Hematopoietic multipotent progenitor cell (in vitro differentiated cells): ENCODE measurements at regions not wholly inside any gene's neighbourhood (a gene's known extent, or its start where the extent isn't known, plus 50 kb on each side); places are given as distances from the start of the nearest gene placed in this dataset.

Experiments
- DNase-seq, 3 donors: peaks; one replicate each; pipeline ENCODE4 v3.0.0-alpha.2; 2011 to 2015; ENCODE audit warnings: low read depth in 2 of 3, low spot score in 2 of 3

GRCh38 chr11:111098091-111098490, 147.4 kb upstream of the POU2AF2 start:
- DNase-seq = no peak

GRCh38 chr11:111097191-111097590, 148.3 kb upstream of the POU2AF2 start:
- peak in 2 of 3 donors; percentile 5 to 38 for DNase-seq

DNA sequence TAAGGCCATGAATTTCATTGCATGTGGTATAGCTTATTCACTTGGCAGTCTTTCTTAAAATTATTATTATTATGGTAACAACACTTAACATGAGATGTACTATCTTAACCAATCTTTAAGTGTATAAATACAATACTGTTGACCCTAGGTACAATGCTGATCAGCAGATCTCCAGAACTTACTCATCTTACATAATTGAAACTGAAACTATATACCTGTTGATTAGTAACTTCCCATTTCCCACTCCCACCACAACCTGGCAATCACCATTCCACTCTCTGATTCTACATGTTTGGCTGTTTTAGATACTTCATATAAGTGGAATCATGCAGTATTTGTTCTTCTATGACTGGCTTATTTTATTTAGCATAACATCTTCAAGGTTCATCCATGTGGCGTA, 150.2 kb upstream of the POU2AF2 start:
- no peak for DNase-seq

GRCh38 chr11:111093061-111093460, 152.5 kb upstream of the POU2AF2 start:
- no peak for DNase-seq

DNA sequence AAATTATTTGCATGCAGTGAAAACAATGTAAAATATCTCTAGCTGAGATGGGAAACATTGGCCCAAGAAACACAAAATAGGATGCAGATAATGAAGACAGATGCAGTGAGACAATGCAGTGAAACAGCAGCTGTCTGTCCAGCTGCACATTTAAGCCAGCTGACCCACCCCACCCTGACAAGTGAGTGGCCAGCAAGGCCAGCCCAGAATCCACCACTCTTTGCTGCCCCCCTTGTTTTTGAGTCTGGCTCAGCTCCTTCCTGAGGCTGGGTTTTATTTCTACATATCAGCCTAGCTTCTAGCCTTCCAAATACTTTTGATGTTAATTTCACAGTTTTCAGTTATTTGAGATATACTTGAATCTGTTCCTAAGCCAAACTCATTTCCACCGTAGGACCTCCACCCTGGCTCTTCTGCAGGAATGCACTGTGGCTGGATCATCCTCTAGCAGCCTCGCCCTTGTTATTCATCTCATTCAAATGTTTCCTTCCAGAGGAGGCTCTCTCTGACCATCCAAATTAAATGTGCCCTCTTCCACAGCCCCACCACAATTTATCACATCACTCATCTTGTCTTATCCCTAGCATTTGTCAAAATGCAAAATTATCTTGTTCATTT, 154.1 kb upstream of the POU2AF2 start:
- no peak for DNase-seq

DNA sequence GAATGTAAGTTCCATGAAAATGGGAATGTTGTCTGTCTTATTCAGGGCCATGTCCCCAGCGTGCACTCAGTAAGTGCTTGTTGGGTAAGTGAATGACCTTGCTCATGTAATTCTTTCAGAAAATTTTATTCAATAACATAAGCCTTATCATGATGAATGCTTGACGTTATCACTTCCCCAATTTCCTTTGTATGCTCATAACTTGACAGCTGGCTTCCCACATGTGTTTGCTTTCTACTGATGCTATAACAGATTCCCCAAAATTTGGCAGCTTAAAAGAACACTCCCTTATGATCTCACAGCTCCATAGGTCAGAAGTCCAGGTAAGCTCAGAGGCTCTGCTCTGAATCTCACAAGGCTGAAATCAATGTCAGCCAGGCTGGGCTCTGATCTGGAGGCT, 155.8 kb upstream of the POU2AF2 start:
- DNase-seq = peak in 1 of 3 donors; percentile 47

- DNase-seq = no peak
These were observed 156.6 kb upstream of the POU2AF2 start for GRCh38 chr11:111088847-111089355.

DNA sequence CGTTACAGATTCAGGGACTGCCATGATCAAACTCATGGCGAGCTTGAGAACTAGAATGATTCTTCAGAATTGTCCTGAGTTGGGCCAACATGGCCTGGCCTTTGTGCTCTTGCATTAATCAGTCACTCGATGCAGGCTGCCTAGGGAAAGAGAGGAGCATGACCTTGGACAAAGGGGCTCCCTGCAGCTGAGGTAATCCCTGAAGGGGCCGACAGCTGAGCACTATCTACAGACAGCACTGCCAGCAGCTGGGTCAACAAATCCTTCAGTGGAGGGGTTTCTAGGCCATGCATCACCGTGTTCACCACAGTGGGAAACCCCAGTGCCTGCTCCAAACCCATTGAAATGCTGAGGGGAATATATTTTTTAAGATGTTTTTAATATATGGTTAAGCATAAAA, 159.5 kb upstream of the POU2AF2 start:
- no peak for DNase-seq

- DNase-seq = no peak
These were observed 162.9 kb upstream of the POU2AF2 start for GRCh38 chr11:111082664-111083063.

DNA sequence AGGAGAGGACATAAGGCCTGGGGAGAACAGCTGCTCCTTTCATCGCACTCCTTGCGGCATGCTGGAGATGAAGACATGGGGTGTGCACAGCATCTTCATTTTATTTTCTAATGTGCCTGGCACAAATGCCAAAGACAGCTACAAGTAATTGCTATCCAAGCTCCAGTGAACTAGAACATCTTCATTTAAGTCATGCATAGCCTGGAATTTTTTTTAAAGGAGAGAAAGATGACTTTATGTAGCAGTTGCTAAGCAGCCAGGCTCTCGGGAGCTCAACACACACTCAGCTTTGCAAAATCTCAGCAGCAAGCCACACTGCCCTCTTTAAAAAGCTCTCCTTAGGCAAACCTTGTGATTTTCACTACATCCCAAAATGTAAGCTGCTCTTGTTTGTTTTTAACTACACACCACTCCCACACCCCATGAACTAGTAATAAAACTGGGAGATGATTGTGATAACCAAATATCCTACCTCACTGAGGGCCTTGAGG, 164.5 kb upstream of the POU2AF2 start:
- no peak for DNase-seq

DNA sequence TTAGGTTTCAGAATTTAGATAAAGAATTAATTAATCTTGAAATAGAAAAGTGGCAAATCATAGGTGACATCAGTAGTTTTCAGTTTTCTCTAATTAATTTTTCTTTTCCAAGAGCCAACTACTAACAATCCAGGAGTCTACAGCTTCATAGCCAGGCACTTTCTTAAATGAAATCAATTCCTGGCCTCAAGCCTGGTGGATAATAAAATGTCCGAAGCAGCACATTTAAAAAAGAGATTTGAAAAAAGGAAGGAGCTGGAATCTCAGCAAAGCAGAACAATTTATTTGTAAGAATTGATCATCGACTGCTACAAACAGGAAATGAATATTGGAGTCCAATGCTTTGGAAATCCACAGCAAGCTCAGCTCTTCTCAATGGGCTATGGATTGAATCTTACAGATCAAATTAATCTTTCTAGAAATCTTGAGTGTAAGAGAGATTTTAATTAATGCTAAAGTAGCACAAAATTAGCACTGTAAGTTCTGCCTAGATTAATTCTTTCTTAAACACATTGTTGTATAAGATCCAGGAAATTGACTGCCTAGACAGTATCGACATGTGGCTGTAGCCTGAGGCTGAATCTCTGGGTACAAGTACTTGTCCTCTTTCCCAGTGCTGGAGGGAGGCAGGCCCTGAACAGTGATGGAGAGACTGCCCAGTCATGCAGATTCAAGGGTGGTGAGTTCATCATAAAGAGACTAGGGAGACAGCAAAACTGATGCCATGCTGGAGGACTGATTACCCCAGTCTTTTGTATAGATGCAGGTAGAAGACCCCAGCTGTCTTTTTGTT, 167.8 kb upstream of the POU2AF2 start:
- no peak for DNase-seq

DNA sequence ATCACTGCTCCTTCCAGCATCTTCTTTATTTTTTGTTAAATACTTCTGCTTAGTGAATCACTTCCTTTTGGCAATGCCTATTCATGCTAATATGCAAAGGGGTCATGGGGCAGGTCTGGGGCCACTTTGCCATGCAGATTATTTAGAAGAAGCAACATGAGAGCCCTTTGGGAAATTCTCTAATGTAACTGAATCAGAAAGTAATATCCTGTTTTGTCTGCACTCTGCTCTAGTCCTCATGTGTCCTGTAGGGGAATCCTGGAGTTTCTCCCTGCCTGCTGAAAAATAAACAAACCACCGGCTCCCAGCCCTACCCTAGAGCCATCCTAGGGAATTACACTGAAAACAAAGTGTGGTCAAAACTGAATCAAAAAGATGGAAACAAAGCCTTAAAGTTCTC, 176.5 kb upstream of the POU2AF2 start:
- DNase-seq = no peak

DNA sequence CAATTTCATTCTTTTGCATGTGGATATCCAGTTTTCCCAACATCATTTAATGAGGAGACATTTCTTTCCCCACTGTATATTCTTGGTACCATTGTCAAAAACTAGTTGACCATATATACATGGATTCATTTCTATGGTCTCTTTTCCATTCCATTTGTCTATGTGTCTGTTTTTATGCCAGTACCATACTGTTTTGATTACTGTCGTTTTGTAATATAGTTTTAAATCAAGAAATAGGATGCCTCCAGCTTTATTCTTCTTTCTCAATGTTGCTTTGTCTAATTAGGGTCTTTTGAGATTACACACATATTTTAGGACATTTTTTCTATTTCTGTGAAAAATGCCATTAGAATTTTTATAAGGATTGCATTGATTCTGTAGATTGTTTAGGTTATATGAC, 177.5 kb upstream of the POU2AF2 start:
- no peak for DNase-seq

DNA sequence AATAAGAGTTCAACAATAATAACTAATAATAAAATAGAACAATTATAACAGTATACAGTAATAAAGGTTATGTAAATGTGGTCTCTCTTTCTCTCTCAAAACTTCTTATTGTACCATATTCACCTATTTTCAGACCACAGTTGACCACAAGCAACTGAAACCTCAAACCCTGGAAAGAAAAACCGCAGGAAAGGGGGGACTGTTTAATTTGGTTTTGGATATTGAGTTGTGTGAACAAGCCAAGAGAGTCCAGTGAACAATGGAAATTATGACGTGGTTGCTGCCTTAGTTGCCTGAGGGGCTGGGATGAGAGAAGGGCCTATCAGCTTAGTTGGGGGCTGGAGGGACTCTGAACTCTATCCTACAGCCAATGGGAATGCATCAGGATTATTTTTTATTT, 178.7 kb upstream of the POU2AF2 start:
- DNase-seq = peak in 1 of 3 donors; percentile 34

- DNase-seq = no peak
These were observed 181.6 kb upstream of the POU2AF2 start for GRCh38 chr11:111063726-111064517.

GRCh38 chr11:111062420-111062819, 183.1 kb upstream of the POU2AF2 start:
- no peak for DNase-seq

GRCh38 chr11:111059726-111060125, 185.8 kb upstream of the POU2AF2 start:
- no peak for DNase-seq

- no peak for DNase-seq
These were observed 196.4 kb upstream of the POU2AF2 start for GRCh38 chr11:111049131-111049530.

- DNase-seq = no peak
These were observed 198.2 kb upstream of the POU2AF2 start for GRCh38 chr11:111047374-111047773.

- no peak for DNase-seq
These were observed 199.2 kb upstream of the POU2AF2 start for GRCh38 chr11:111046291-111046690.

- no peak for DNase-seq
These were observed 199.7 kb upstream of the POU2AF2 start for GRCh38 chr11:111045874-111046273.
